HL-60 (cell line): ENCODE measurements at regions not wholly inside any gene's neighbourhood (a gene's known extent, or its start where the extent isn't known, plus 50 kb on each side); places are given as distances from the start of the nearest gene placed in this dataset.
A peak's percentile ranks its signal among the peaks of the same experiment; 100 is the strongest.

Experiments used
- DNase-seq, 2 experiments: peaks; one replicate each; pipeline ENCODE4 v3.0.0-alpha.2; 2010 to 2020; ENCODE audit warnings: low read depth in 1 of 2, low spot score in 1 of 2
- H3K27ac ChIP-seq: fragments of 250-450 bp; sonication (Bioruptor Pico); replicated peaks from 2 replicates; pipeline ENCODE4 v1.5.1; 2020; ENCODE audit warnings: mild to moderate bottlenecking, moderate library complexity
- H3K27me3 ChIP-seq: fragments of 250-450 bp; sonication (Bioruptor Pico); 2 replicates; pipeline ENCODE4 v1.5.1; 2021; ENCODE audit warnings: mild to moderate bottlenecking, moderate library complexity; ENCODE audit not compliant: insufficient read depth, poor library complexity, severe bottlenecking
- H3K4me3 ChIP-seq: replicated peaks from 2 replicates; pipeline ENCODE4 v1.5.1; 2011; ENCODE audit warnings: mild to moderate bottlenecking, control low read depth, low read length; ENCODE audit not compliant: insufficient read depth
- GABPA ChIP-seq: IDR thresholded peaks from 2 replicates; pipeline ENCODE4 v1.6.1; 2012; ENCODE audit warnings: low read depth
- POLR2AphosphoS5 ChIP-seq: IDR thresholded peaks from 2 replicates; pipeline ENCODE4 v1.6.1; 2012; ENCODE audit warnings: low read depth
- SPI1 ChIP-seq: IDR thresholded peaks from 2 replicates; pipeline ENCODE4 v1.6.1; 2012; ENCODE audit warnings: low read depth, mild to moderate bottlenecking, borderline replicate concordance
- TF ChIP-seq, protein P1 (sequence below): IDR thresholded peaks from one replicate; pipeline ENCODE4 v1.5.1; 2011; ENCODE audit warnings: low read length, control low read depth, inconsistent platforms; ENCODE audit not compliant: insufficient read depth
- TF ChIP-seq, protein P2 (sequence below): IDR thresholded peaks from 2 replicates; pipeline ENCODE4 v1.6.1; 2012; ENCODE audit warnings: low read depth; ENCODE audit not compliant: insufficient replicate concordance

DNA sequence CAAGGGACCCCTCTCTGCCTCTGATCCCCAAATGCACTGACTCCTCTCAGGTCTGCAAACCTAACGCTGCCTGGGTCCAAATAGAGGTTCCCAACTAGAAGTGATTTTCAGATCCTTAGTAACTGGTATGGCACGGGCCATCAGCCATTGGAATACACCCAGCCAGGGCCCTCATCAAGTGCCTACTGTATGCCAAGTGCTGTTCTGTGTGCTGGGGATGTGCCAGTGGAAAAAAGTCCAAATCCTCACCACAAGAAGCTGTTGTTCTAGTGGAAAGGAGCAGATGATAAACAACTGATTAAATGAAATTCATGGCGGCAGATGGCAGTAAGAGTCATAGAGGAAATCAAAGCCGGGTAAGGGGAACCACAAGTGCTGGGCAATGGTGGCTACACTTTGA lies 57.2 kb upstream of the MED9 start:
- DNase-seq = no peak
- TF ChIP-seq, protein P1, sequence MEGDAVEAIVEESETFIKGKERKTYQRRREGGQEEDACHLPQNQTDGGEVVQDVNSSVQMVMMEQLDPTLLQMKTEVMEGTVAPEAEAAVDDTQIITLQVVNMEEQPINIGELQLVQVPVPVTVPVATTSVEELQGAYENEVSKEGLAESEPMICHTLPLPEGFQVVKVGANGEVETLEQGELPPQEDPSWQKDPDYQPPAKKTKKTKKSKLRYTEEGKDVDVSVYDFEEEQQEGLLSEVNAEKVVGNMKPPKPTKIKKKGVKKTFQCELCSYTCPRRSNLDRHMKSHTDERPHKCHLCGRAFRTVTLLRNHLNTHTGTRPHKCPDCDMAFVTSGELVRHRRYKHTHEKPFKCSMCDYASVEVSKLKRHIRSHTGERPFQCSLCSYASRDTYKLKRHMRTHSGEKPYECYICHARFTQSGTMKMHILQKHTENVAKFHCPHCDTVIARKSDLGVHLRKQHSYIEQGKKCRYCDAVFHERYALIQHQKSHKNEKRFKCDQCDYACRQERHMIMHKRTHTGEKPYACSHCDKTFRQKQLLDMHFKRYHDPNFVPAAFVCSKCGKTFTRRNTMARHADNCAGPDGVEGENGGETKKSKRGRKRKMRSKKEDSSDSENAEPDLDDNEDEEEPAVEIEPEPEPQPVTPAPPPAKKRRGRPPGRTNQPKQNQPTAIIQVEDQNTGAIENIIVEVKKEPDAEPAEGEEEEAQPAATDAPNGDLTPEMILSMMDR = no peak
- TF ChIP-seq, protein P2, sequence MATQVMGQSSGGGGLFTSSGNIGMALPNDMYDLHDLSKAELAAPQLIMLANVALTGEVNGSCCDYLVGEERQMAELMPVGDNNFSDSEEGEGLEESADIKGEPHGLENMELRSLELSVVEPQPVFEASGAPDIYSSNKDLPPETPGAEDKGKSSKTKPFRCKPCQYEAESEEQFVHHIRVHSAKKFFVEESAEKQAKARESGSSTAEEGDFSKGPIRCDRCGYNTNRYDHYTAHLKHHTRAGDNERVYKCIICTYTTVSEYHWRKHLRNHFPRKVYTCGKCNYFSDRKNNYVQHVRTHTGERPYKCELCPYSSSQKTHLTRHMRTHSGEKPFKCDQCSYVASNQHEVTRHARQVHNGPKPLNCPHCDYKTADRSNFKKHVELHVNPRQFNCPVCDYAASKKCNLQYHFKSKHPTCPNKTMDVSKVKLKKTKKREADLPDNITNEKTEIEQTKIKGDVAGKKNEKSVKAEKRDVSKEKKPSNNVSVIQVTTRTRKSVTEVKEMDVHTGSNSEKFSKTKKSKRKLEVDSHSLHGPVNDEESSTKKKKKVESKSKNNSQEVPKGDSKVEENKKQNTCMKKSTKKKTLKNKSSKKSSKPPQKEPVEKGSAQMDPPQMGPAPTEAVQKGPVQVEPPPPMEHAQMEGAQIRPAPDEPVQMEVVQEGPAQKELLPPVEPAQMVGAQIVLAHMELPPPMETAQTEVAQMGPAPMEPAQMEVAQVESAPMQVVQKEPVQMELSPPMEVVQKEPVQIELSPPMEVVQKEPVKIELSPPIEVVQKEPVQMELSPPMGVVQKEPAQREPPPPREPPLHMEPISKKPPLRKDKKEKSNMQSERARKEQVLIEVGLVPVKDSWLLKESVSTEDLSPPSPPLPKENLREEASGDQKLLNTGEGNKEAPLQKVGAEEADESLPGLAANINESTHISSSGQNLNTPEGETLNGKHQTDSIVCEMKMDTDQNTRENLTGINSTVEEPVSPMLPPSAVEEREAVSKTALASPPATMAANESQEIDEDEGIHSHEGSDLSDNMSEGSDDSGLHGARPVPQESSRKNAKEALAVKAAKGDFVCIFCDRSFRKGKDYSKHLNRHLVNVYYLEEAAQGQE = no peak
- TF ChIP-seq SPI1 (no peak), POLR2AphosphoS5 (no peak), GABPA (no peak)
- no peak overlapping the region for H3K27ac ChIP-seq
- no peaks in the 10 kb centered on the region for H3K27me3 ChIP-seq
- no peak overlapping the region for H3K4me3 ChIP-seq

DNA sequence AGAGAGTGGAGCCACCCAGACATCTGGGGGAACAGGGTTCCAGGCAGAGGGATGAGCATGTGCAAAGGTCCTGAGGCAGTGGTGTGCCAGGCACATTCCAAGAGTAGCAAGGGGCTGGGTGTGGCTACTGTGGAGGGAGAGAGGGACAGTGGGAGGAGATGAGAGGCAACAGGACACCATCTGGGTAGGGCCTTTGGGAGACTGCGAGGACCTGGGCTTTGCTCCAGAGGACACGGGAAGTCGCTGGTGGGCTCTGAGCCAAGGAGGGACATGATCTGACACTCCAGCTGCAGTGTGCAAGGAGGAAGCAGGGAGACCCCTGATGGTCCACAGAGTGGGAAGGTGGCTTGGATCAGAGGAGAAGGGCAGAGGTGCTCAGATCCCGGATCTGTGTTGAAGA lies 56.7 kb upstream of the MED9 start:
- TF ChIP-seq, protein P2 = no peak
- TF ChIP-seq SPI1 = no peak
- TF ChIP-seq POLR2AphosphoS5 = no peak
- TF ChIP-seq, protein P1 = no peak
- TF ChIP-seq GABPA = no peak
- Histone ChIP-seq H3K27ac (no peak overlapping the region), H3K4me3 (no peak overlapping the region), H3K27me3 (no peaks in the 10 kb centered on the region)
- DNase-seq = no peak

DNA sequence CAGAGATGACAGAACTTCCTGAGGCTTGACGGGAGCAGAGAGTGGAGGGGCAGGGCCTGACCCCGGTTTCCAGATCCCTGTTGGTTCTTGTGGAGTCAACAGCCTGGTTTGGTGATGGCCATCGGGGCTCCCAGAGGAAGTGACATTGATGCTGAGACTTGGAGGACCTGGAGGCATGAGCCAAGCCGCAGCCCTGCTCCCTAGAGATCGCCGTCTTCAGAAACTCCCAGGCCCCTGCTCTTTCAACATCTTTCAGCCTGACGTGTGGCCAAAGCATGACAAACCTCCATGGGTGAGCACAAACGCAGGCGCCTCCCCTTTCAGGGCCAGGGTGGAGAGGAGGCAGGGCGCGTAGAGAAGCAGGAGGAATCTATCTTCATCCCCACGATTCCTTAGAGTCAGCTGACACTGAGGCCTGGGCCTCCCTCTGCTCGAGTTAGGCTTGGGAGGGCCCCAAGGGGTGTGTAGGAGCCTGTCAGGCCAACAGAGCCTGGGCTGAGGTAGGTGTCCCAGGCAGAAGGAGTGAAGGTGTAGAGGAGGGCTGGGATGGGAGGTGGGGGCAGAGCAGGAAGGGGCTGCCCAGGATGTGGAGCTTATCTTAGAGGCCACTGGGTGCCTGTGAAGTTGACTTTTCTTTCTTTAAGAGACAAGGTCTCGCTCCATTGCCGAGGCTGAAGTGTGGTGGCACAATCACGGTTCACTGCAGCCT lies 56.1 kb upstream of the MED9 start:
- H3K27me3 ChIP-seq = no peaks in the 10 kb centered on the region
- H3K27ac ChIP-seq = no peak overlapping the region
- H3K4me3 ChIP-seq = no peak overlapping the region
- DNase-seq = peak in 1 of 2 experiments; percentile 51
- TF ChIP-seq, protein P2 = no peak
- TF ChIP-seq SPI1 (no peak), GABPA (no peak), POLR2AphosphoS5 (no peak)
- TF ChIP-seq, protein P1 = no peak
